Amniotic epithelial cell (primary cell): ENCODE measurements at regions not wholly inside any gene's neighbourhood (a gene's known extent, or its start where the extent isn't known, plus 50 kb on each side); places are given as distances from the start of the nearest gene placed in this dataset.

Experiments
- DNase-seq: peaks from one replicate; pipeline ENCODE4 v3.0.0-alpha.2; 2010; ENCODE audit warnings: low read depth

DNA sequence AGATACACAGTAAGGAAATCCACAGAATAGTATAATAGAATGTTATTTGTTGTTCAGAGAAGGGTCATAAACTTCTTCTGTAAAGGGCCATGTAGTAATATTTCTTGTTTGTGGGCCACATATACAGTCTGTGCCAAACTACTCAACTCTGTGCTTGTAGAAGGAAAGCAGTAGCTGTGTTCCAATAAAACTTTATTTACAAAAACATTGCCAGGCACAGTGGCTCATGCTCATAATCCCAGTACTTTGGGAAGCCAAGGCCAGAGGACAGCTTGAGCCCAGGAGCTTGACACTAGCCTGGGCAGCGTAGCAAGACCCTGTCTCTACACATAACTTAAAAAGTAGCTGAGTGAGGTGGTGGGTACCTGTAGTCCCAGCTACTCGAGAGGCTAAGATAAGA is 612.8 kb upstream of the PSMD7 start:
- DNase-seq: no peak

DNA sequence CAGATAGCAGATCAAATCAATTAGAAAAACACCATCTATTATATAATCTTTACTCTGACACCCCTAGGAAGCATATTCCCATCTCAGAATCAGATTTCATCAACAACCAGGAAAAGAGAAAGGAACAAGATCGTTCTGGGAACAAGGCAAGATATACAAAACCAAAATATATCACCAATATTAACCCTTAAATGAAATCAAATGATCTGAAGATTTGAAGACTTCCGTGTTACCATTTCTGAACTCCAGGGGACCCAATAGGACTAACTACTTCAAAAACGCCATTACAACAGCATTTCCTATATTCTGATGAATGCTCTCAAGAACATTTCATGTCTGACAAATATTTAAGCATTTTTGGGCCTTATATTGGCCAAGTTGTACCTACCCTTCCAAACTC is 624.2 kb upstream of the ZFHX3 start:
- no peak for DNase-seq

- no peak for DNase-seq
Observed at GRCh38 chr16:73670836-73671820, 623.2 kb upstream of the ZFHX3 start.

DNA sequence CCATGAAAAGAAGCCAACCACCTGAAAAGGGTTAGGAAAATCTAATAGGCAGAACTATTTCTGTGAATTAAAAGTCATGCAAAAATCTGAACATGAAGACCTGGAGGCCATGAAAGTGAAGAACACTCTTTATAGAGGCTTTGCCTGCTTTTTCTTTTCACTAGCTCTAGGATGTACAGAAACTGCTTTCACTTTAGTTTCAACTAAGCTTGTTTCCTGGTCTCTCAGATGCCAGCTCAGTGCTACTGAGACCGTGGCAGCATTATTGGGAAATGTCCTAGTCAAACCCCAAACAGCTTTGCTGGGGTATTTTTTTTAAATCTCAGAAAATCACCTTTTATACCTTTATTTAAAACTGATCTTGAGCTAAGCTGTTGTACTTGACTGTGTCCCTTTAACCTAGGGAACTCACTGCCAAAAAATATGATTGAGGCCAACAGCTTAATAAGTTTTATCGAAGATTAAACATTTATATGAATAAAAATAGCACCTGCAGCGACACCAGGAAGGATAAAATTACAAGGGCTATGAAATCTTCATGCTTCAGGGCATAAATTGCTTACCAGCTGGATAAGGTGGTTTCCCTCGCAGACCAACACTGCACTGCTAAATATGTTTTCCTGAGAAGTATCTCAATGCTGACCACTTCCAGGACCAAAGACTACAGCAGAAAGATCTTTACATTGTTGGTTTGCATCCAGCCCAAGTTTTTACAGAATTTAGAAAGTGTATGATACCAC is 621.8 kb upstream of the ZFHX3 start:
- no peak for DNase-seq

DNA sequence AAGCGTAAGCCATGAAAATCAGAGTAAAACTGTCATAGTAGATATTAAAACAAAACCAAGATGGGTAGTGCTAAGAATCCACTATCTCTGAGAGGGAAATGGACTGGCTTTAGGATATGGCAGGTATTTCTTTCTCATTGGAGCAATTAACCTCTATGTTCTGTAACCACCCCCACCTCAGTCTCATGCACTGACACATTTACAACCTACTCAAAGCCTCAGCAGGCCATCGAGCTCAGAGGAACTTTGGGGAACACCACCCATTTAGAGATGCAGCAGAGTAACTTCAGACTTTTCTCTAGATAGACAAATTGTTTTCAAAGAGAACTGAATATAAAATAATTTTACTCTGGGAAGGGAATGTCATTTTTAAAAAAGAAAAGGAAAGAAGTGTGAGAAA is 615.8 kb upstream of the ZFHX3 start:
- no peak for DNase-seq

- DNase-seq: no peak
Observed at GRCh38 chr16:73636196-73636595, 588.3 kb upstream of the ZFHX3 start.

DNA sequence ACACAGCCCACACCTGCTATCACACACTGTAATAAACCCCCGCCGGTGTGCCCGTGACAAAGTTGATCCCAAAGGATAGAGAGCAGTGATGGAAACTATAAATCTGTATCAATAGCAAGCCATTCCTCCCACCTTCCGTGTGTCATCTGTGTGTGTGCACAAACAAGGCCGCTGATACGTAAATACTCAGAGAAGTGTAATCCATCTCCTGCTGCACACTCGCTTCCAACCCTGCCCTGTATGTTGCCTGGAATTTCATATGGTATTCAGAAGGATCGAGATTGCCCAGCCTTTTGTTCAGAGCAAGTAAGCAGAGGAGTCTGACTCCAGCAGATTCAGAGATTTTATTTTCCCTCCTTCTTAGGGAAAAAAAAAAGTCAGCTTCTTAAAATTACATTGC is 581.1 kb upstream of the ZFHX3 start:
- no peak for DNase-seq

DNA sequence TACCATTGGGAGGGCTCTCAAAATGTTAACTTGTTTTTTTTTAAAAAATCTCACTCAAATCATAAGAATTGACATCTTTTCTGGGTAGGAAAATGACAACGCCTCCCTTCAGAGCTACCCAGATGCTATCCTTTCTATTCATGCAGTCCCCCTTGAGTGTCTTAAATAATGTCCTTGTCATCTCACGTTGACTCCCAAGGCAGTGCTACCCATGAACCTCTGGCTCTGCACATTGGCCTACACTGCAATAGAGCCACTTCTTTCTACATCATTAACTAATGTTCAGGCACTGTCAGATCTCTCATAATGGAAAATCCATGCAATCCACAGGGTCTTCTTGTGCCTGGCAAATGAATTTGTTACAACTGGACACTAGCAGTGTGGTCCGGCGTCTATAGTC is 569.8 kb upstream of the ZFHX3 start:
- no peak for DNase-seq

DNA sequence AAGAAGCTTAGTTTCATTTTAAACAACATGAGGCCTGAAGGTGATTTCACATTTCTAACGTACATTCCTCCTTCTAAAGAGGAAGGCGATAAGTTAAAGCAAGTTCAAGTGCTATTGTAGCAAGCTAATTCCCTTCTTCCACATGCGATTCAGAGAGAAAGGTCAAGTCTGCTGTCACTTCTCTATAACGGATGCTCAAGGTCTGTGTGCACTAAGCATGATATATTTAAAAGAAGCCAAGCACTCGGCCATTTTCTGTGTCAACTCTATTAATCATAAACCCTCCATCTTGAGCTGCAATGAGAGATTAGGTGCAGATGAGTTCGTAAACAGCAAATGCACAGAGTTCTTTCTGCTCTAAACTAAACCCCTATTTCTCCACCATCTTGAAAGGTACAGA is 568.8 kb upstream of the ZFHX3 start:
- DNase-seq: no peak

- DNase-seq: no peak
Observed at GRCh38 chr16:73616166-73616753, 568.3 kb upstream of the ZFHX3 start.

- no peak for DNase-seq
Observed at GRCh38 chr16:73615071-73615940, 567.4 kb upstream of the ZFHX3 start.

DNA sequence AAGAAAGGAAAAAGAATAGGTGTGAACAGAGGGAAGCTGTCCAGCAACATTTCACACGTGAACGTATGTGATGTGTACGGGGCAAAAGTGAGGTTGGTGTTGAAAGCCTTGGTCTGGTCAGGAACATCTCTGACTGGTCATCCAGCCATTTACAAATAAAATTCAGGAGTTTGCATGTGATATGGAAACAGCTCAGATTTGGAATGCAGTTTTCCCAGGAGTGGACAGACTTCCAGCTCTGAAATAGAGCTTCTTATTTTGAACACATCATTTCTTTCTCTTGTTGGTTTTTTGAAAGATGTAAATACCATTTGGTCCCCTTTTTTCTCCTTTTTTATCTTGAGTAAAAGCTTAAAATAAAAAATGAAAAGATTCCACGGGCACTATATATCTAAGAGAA is 566.2 kb upstream of the ZFHX3 start:
- no peak for DNase-seq

DNA sequence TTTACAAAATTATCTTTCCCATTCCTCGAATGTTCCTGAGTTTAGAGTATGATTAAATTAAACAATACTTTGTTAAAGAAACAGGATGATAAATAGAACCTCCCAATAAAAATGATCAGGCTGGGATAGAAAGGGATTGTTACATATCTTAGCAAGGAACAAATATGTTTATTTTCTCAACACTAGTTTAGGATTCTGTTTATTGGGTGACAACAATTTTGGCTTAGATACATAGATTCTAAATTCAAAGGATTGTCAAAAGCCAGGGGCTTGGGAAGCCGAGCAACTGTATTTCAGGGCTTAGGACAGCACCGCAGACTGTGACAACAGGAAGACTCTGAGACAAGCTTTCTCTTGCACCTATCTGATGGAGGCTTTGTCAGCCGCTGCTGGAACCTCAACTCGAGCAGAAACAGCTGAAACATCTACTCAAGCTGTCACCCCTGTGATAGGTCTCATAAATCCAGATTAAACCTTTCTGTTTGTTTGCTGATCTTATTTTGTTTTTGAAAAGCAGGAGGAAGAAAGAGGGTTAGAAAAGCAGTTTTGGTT is 562.8 kb upstream of the ZFHX3 start:
- DNase-seq: no peak

DNA sequence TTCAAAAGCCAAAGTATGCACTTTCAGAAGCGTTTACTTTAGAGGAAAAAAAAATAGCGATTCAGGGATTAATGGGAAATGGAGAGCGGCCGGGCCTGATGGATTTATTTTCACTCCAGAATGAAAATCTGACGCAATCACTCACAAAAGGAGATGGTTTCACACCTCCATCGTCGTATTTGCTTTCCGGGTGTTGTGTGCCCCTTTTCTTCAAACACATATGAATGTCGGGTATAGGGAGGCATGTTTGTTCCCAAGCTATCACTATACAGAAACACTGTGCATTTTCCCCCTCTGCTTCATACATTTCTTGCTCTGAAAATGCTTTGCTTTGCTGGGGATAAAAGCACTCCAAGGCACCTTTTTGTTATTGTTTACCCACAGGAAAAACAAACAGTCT is 562.2 kb upstream of the ZFHX3 start:
- no peak for DNase-seq

- no peak for DNase-seq
Observed at GRCh38 chr16:73608911-73609310, 561.0 kb upstream of the ZFHX3 start.

- no peak for DNase-seq
Observed at GRCh38 chr16:73605309-73605708, 557.4 kb upstream of the ZFHX3 start.

GRCh38 chr16:73601911-73602310 is 554.0 kb upstream of the ZFHX3 start:
- DNase-seq: no peak

DNA sequence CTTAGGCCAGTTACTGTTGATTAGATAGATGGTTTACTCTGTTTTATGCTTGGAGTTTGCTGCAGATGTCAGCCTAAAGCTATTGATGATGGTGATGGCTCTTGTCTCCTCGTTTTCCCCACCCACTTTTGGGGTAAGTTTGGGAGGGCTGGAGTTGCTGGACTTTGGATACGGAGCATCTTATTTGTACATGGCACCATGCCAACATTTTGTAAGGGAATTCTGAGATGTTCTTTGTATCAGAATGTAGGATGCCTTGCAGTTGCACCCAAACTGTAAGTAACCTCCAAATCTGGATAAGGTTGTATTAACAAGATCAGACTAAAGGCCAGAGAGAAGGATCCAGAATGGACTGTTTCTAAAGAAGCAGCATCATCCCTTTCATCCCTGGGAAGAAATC is 551.9 kb upstream of the ZFHX3 start:
- no peak for DNase-seq

GRCh38 chr16:73599351-73599750 is 551.4 kb upstream of the ZFHX3 start:
- no peak for DNase-seq

DNA sequence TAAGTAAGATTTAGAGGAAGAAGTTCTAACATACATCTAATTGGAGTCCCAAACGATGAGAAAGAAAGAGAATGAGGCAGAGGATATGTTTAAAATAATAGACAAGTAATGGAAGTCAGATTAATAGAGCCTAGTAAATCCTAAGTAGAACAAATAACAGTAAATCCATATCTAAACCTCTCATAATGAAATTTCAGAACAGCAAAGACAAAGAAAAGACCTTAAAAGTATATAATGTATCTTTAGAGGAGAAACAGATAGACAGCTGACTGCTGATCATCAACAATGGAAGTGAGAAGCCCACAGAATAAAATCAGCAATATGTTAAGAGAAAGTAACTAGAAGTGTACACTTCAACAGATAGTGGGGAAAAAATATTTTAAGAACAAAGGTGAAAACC is 536.2 kb upstream of the ZFHX3 start:
- no peak for DNase-seq

DNA sequence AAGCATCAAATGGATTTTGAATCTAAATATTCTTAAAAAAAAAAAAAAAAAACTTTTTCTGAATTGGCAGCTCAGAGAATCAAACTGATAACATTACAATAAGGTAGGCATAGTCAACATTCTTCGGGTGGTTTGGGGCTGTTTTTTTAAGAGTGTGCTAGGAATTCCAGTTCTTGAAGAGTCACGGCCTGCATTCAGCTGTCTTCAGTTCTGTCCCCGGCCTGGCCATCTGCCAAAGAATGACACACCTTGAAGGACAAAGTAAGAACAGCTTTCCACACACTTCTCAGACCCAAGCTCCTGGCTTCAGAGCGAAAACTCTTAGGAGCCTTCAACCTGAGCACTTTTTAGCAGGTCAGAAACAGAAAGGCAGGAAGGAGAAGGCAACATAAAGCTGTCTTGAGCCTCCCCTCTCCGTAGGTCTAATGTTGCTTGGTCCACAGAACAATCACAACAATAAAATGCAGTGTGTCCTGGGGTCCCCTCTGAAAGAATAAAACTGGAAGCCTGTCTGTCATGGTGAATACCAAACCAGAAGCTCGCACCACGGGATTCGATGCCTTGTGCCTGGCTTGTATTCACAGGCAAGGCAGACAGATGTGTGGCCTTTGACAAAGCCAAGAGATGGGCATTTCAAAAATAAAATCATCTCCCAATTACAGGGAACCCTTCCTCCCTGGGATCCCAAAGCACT is 524.4 kb upstream of the ZFHX3 start:
- no peak for DNase-seq
